GM12878 (cell line): ENCODE measurements at regions not wholly inside any gene's neighbourhood (a gene's known extent, or its start where the extent isn't known, plus 50 kb on each side); places are given as distances from the start of the nearest gene placed in this dataset.

ENCODE experiments used
- ATAC-seq: fragments of 200-7000 bp; cut with Tn5 transposase; 3 replicates; pipeline ENCODE4 v1.9.1; 2020; ENCODE audit warnings: mild to moderate bottlenecking, moderate library complexity
- BruUV-seq: library from RNA; stranded (reverse); fragments of 400-500 nt; replicated peaks from 2 replicates; lab custom pipeline; 2021; lab: Mats Ljungman, UMichigan
- CTCF ChIA-PET: fragments of 300-600 bp; sonication (Branson Sonifier 250); formaldehyde crosslinking; extraction: SDS; loops from one replicate; lab custom pipeline; 2021; ENCODE audit warnings: inconsistent platforms; lab: Yijun Ruan, JAX
- POLR2A ChIA-PET: fragments of 350-600 bp; formaldehyde crosslinking; extraction: SDS; loops from one replicate; lab custom pipeline; 2021; ENCODE audit warnings: inconsistent platforms; lab: Charles Lee
- RAD21 ChIA-PET: fragments of 300-600 bp; sonication (Branson Sonifier 250); formaldehyde crosslinking; loops from one replicate; lab custom pipeline; 2023; ENCODE audit warnings: antibody characterized with exemption; ENCODE audit not compliant: unreplicated experiment; lab: Charles Lee
- SMC1A ChIA-PET: fragments of 300-600 bp; sonication (Branson Sonifier 250); formaldehyde crosslinking; loops from one replicate; lab custom pipeline; 2023; ENCODE audit not compliant: unreplicated experiment, uncharacterized antibody; lab: Charles Lee
- DNase-seq: peaks from one replicate; pipeline ENCODE4 v3.0.0-alpha.2; 2011; ENCODE audit warnings: low read depth, low spot score
- FAIRE-seq: peaks from 3 replicates; lab custom pipeline; 2011; peaks lifted over from hg19 to GRCh38; lab: Jason Lieb, UNC
- H2AFZ ChIP-seq: 2 replicates; pipeline ENCODE4 v1.6.0; 2011; ENCODE audit warnings: low read depth, low read length, control low read depth; ENCODE audit not compliant: control insufficient read depth
- H3K27ac ChIP-seq: 2 replicates; pipeline ENCODE4 v1.5.1; 2011; ENCODE audit warnings: control low read depth; ENCODE audit not compliant: control insufficient read depth, insufficient read depth
- H3K27me3 ChIP-seq, 2 experiments: replicated peaks in 1 of 2; 2 replicates each; pipeline versions ENCODE4 v1.6.0 to v1.6.1; 2011; ENCODE audit warnings: low read length in 1 of 2; ENCODE audit not compliant: control insufficient read depth in 2 of 2, insufficient read depth in 2 of 2
- H3K36me3 ChIP-seq, 2 experiments: 2 replicates each; pipeline ENCODE4 v1.5.1; 2011; ENCODE audit warnings: low read length in 1 of 2; ENCODE audit not compliant: control insufficient read depth in 2 of 2, insufficient read depth in 2 of 2
- H3K4me1 ChIP-seq: 2 replicates; pipeline ENCODE4 v1.6.1; 2011; ENCODE audit warnings: mild to moderate bottlenecking, low read length, moderate library complexity, mixed read lengths; ENCODE audit not compliant: control insufficient read depth, insufficient read depth
- H3K4me2 ChIP-seq: 2 replicates; pipeline ENCODE4 v1.6.0; 2011; ENCODE audit warnings: control low read depth; ENCODE audit not compliant: control insufficient read depth, insufficient read depth
- H3K4me3 ChIP-seq: fragments of 200-600 bp; sonication (generic); 2 replicates; pipeline ENCODE4 v1.5.1; 2016
- H3K79me2 ChIP-seq: 2 replicates; pipeline ENCODE4 v1.6.0; 2011; ENCODE audit warnings: low read length; ENCODE audit not compliant: control insufficient read depth, insufficient read depth
- H3K9ac ChIP-seq: 2 replicates; pipeline ENCODE4 v1.8.0; 2011; ENCODE audit warnings: low read length, control low read depth, mixed read lengths; ENCODE audit not compliant: control insufficient read depth, insufficient read depth
- H3K9me3 ChIP-seq: replicated peaks from 3 replicates; pipeline ENCODE4 v1.5.1; 2011; ENCODE audit warnings: mild to moderate bottlenecking, low read length; ENCODE audit not compliant: control insufficient read depth, insufficient read depth
- H4K20me1 ChIP-seq: 2 replicates; pipeline ENCODE4 v1.6.0; 2011; ENCODE audit not compliant: control insufficient read depth, insufficient read depth
- ATF2 ChIP-seq: IDR thresholded peaks from 2 replicates; pipeline ENCODE4 v1.6.1; 2012; ENCODE audit warnings: low read length, inconsistent platforms
- EP300 ChIP-seq, 2 experiments: fragments of 150-350 bp in 1 of 2; IDR thresholded peaks; 2 replicates each; pipeline ENCODE4 v1.6.1; 2011 to 2012; ENCODE audit warnings: low read depth in 2 of 2, low read length in 2 of 2, borderline replicate concordance in 1 of 2, improper control_type of control experiment in 1 of 2, inconsistent platforms in 1 of 2; ENCODE audit not compliant: control insufficient read depth in 1 of 2
- GABPA ChIP-seq: IDR thresholded peaks from 2 replicates; pipeline ENCODE4 v1.6.1; 2014; ENCODE audit warnings: antibody characterized with exemption, low read depth, mild to moderate bottlenecking, inconsistent platforms
- IKZF1 ChIP-seq: fragments of 450-650 bp; conservative IDR thresholded peaks from 2 replicates; pipeline ENCODE4 v1.6.1; 2017; ENCODE audit warnings: antibody characterized with exemption, mild to moderate bottlenecking
- MAX ChIP-seq: IDR thresholded peaks from 2 replicates; pipeline ENCODE4 v1.6.1; 2012; ENCODE audit warnings: low read depth, low read length, improper control_type of control experiment
- RB1 ChIP-seq: fragments of 450-650 bp; formaldehyde crosslinking; IDR thresholded peaks from 2 replicates; pipeline ENCODE4 v1.6.1; 2017; ENCODE audit warnings: mild to moderate bottlenecking, borderline replicate concordance
- SUPT20H ChIP-seq: IDR thresholded peaks from 2 replicates; pipeline ENCODE4 v1.6.1; 2011; ENCODE audit warnings: low read depth, mild to moderate bottlenecking, low read length, moderate library complexity, borderline replicate concordance; ENCODE audit not compliant: control insufficient read depth
- ZBTB33 ChIP-seq: fragments of 450-650 bp; IDR thresholded peaks from 2 replicates; pipeline ENCODE4 v1.6.1; 2017; ENCODE audit warnings: mild to moderate bottlenecking
- WGBS: methylation state at CpG from one replicate; pipeline ENCODE4 v1.1.6; 2016; ENCODE audit warnings: low lambda C conversion rate; ENCODE audit not compliant: insufficient replicate concordance, insufficient coverage; ENCODE audit errors: missing lambda C conversion rate; 5-methylcytosine and 5-hydroxymethylcytosine counted together
- in situ Hi-C: fragments of 300-500 bp; cut with MboI; formaldehyde crosslinking; loops from 9 replicates; pipeline ENCODE4 v1.14.3; 2018; ENCODE audit warnings: mixed read lengths
- intact Hi-C: fragments of 100-400 bp; cut with micrococcal nuclease; formaldehyde crosslinking; loops from one replicate; pipeline ENCODE4 v1.14.2; 2022; ENCODE audit not compliant: unreplicated experiment

- TF ChIP-seq ATF2 (no peak), SUPT20H (no peak), IKZF1 (no peak)
Observed at GRCh38 chr15:59817834-59818233, 128.7 kb upstream of the BNIP2 start (continued).

GRCh38 chr15:59817053-59817452 lies 127.9 kb upstream of the BNIP2 start:
- H3K79me2 ChIP-seq, result no peaks in the 10 kb centered on the region
- no peak overlapping the region for H3K4me2 ChIP-seq
- WGBS, result 0% methylated on average over 1 of the region's 1 CpG
- no peaks in the 10 kb centered on the region for H4K20me1 ChIP-seq
- SMC1A ChIA-PET, result no interaction called here
- FAIRE-seq, result no peak
- no peaks in the 10 kb centered on the region for H3K4me1 ChIP-seq
- no peaks in the 10 kb centered on the region for H3K9me3 ChIP-seq
- POLR2A ChIA-PET, result no interaction called here
- no peak overlapping the region for H3K9ac ChIP-seq
- in situ Hi-C loops (no loop called here), intact Hi-C loops (no loop called here)
- TF ChIP-seq EP300 (IDR thresholded peaks at IDR 0.05; ENCODE audit: borderline replicate concordance in 1 of 2, control insufficient read depth in 1 of 2, low read depth in 2 of 2, low read length in 2 of 2) (no peak), RB1 (no peak), ZBTB33 (no peak), GABPA (no peak), MAX (no peak)
- no peak overlapping the region for H2AFZ ChIP-seq
- no peak overlapping the region for H3K27ac ChIP-seq
- DNase-seq, result no peak
- CTCF ChIA-PET, result no interaction called here
- H3K36me3 ChIP-seq, result no peaks in the 10 kb centered on the region
- H3K27me3 ChIP-seq, result peaks cover 0 to 2% of the 10 kb centered on the region in 2 experiments
- RAD21 ChIA-PET, result no interaction called here
- no TSS peak for BruUV-seq
- ATAC-seq, result no peak
- no peak overlapping the region for H3K4me3 ChIP-seq
